H1 (cell line): ENCODE measurements at regions not wholly inside any gene's neighbourhood (a gene's known extent, or its start where the extent isn't known, plus 50 kb on each side); places are given as distances from the start of the nearest gene placed in this dataset.

Experiments used
- CTCF ChIA-PET: fragments of 300-600 bp; sonication (Branson Sonifier 250); formaldehyde crosslinking; loops from one replicate; lab custom pipeline; 2021; ENCODE audit not compliant: partially characterized antibody; lab: Charles Lee
- POLR2A ChIA-PET: fragments of 300-600 bp; sonication (Branson Sonifier 250); formaldehyde crosslinking; loops from one replicate; lab custom pipeline; 2021; ENCODE audit warnings: inconsistent platforms; ENCODE audit not compliant: partially characterized antibody; lab: Charles Lee
- DNase-seq, 2 experiments: peaks; one replicate each; pipeline versions ENCODE4 v3.0.0 to v3.0.0-alpha.2; 2010 to 2022; ENCODE audit warnings: low spot score in 2 of 2, low read depth in 1 of 2, mixed read lengths in 1 of 2
- FAIRE-seq: peaks from 2 replicates; lab custom pipeline; 2011; peaks lifted over from hg19 to GRCh38; lab: Jason Lieb, UNC
- H2AFZ ChIP-seq: 2 replicates; pipeline ENCODE4 v1.8.1; 2012; ENCODE audit warnings: low read length, inconsistent platforms
- H2AK5ac ChIP-seq: 2 replicates; pipeline ENCODE4 v1.6.1; 2013; ENCODE audit warnings: low read depth, low read length
- H2BK120ac ChIP-seq: replicated peaks from 2 replicates; pipeline ENCODE3; 2013; ENCODE audit warnings: low read depth, low read length, inconsistent platforms
- H2BK12ac ChIP-seq: 2 replicates; pipeline ENCODE4 v1.6.1; 2013; ENCODE audit warnings: low read depth, low read length
- H2BK15ac ChIP-seq: 2 replicates; pipeline ENCODE4 v1.6.1; 2013; ENCODE audit warnings: low read length
- H2BK20ac ChIP-seq: 2 replicates; pipeline ENCODE4 v1.6.1; 2013; ENCODE audit warnings: low read length
- H2BK5ac ChIP-seq: 2 replicates; pipeline ENCODE4 v1.6.1; 2013; ENCODE audit warnings: low read depth, low read length
- H3K14ac ChIP-seq: 2 replicates; pipeline ENCODE4 v1.6.1; 2013; ENCODE audit warnings: inconsistent platforms; ENCODE audit not compliant: insufficient read length
- H3K18ac ChIP-seq: 2 replicates; pipeline ENCODE4 v1.6.1; 2013; ENCODE audit warnings: low read length; ENCODE audit errors: extremely low read depth
- H3K23ac ChIP-seq: 2 replicates; pipeline ENCODE4 v1.6.1; 2013; ENCODE audit warnings: inconsistent platforms; ENCODE audit not compliant: insufficient read length
- H3K23me2 ChIP-seq: 2 replicates; pipeline ENCODE4 v1.6.1; 2013; ENCODE audit warnings: low read depth, low read length
- H3K27ac ChIP-seq: 2 replicates; pipeline ENCODE4 v1.6.1; 2011; ENCODE audit warnings: low read depth, low read length, inconsistent platforms
- H3K27me3 ChIP-seq, 4 experiments: replicated peaks in 1 of 4; 1 replicate in 1 of 4; 2 replicates in 3 of 4; pipeline versions ENCODE4 v1.6.1 to v1.8.1; 2011 to 2013; ENCODE audit warnings: low read length in 3 of 4, mild to moderate bottlenecking in 3 of 4, inconsistent platforms in 2 of 4, mixed read lengths in 2 of 4, moderate library complexity in 1 of 4; ENCODE audit not compliant: control insufficient read depth in 3 of 4, insufficient read depth in 3 of 4; ENCODE audit errors: extremely low read depth in 1 of 4
- H3K36me3 ChIP-seq, 4 experiments: 2 replicates each; pipeline versions ENCODE4 v1.6.1 to v1.8.1; 2011 to 2013; ENCODE audit warnings: mild to moderate bottlenecking in 4 of 4, low read length in 3 of 4, moderate library complexity in 2 of 4, control low read depth in 1 of 4, inconsistent platforms in 1 of 4; ENCODE audit not compliant: insufficient read depth in 4 of 4, control insufficient read depth in 2 of 4
- H3K4ac ChIP-seq: replicated peaks from 2 replicates; pipeline ENCODE3; 2013; ENCODE audit warnings: low read length, low read depth, mixed read lengths, inconsistent platforms; ENCODE audit not compliant: insufficient read length
- H3K4me1 ChIP-seq, 4 experiments: replicated peaks in 1 of 4; 1 replicate in 1 of 4; 2 replicates in 3 of 4; pipeline versions ENCODE4 v1.6.1 to v1.8.1; 2011 to 2013; ENCODE audit warnings: low read length in 3 of 4, inconsistent platforms in 2 of 4, mixed read lengths in 1 of 4; ENCODE audit not compliant: insufficient read depth in 4 of 4, control insufficient read depth in 3 of 4
- H3K4me2 ChIP-seq, 2 experiments: 2 replicates each; pipeline versions ENCODE4 v1.6.1 to v1.8.1; 2011 to 2013; ENCODE audit warnings: low read depth in 2 of 2, low read length in 2 of 2, control low read depth in 1 of 2, inconsistent platforms in 1 of 2, mild to moderate bottlenecking in 1 of 2; ENCODE audit not compliant: insufficient read depth in 1 of 2
- H3K4me3 ChIP-seq, 4 experiments: fragments of 200-600, 300-600 bp in 1 of 4; sonication (generic), shearing (Covaris generic), sonication (Bioruptor Twin) in 1 of 4; 2 replicates each; pipeline versions ENCODE4 v1.5.1 to v1.8.1; 2011 to 2016; ENCODE audit warnings: low read length in 4 of 4, low read depth in 3 of 4, control low read depth in 2 of 4, inconsistent platforms in 2 of 4, mild to moderate bottlenecking in 2 of 4, mixed read lengths in 1 of 4, moderate library complexity in 1 of 4; ENCODE audit not compliant: insufficient read depth in 2 of 4; ENCODE audit errors: extremely low read depth in 1 of 4
- H3K56ac ChIP-seq: replicated peaks from 2 replicates; pipeline ENCODE3; 2013; ENCODE audit warnings: low read depth, mild to moderate bottlenecking, mixed read lengths, low read length, inconsistent platforms; ENCODE audit not compliant: insufficient read length
- H3K79me1 ChIP-seq: 2 replicates; pipeline ENCODE4 v1.6.1; 2013; ENCODE audit warnings: low read depth, low read length, control low read depth
- H3K79me2 ChIP-seq, 2 experiments: 2 replicates each; pipeline versions ENCODE4 v1.6.1 to v1.8.1; 2012 to 2013; ENCODE audit warnings: low read length in 2 of 2, mild to moderate bottlenecking in 2 of 2, inconsistent platforms in 1 of 2; ENCODE audit not compliant: insufficient read depth in 2 of 2, control insufficient read depth in 1 of 2
- H3K9ac ChIP-seq, 4 experiments: replicated peaks in 1 of 4; 1 replicate in 1 of 4; 2 replicates in 3 of 4; pipeline versions ENCODE4 v1.6.1 to v1.8.1; 2011 to 2013; ENCODE audit warnings: low read depth in 3 of 4, low read length in 3 of 4, control low read depth in 2 of 4, mild to moderate bottlenecking in 2 of 4, moderate library complexity in 2 of 4, inconsistent platforms in 1 of 4; ENCODE audit errors: extremely low read depth in 1 of 4
- H3K9me3 ChIP-seq, 2 experiments: 2 replicates each; pipeline versions ENCODE4 v1.6.1 to v1.8.1; 2012 to 2013; ENCODE audit warnings: mild to moderate bottlenecking in 2 of 2, moderate library complexity in 2 of 2, control low read depth in 1 of 2, inconsistent platforms in 1 of 2, low read depth in 1 of 2, low read length in 1 of 2, mixed read lengths in 1 of 2; ENCODE audit not compliant: insufficient read depth in 2 of 2
- H4K20me1 ChIP-seq, 2 experiments: replicated peaks in 1 of 2; 2 replicates each; pipeline versions ENCODE3 to v1.8.1; 2011 to 2013; ENCODE audit warnings: inconsistent platforms in 2 of 2, low read length in 2 of 2, mild to moderate bottlenecking in 1 of 2; ENCODE audit not compliant: insufficient read depth in 2 of 2, control insufficient read depth in 1 of 2
- H4K5ac ChIP-seq: 2 replicates; pipeline ENCODE4 v1.6.1; 2013; ENCODE audit warnings: low read length, low read depth, mixed read lengths, inconsistent platforms; ENCODE audit not compliant: insufficient read length
- H4K8ac ChIP-seq: 2 replicates; pipeline ENCODE4 v1.8.0; 2013; ENCODE audit warnings: mild to moderate bottlenecking, moderate library complexity, low read length, inconsistent platforms; ENCODE audit not compliant: insufficient read depth; ENCODE audit errors: extremely low read depth
- H4K91ac ChIP-seq: replicated peaks from 2 replicates; pipeline ENCODE3; 2013; ENCODE audit warnings: low read length, mixed read lengths, inconsistent platforms; ENCODE audit not compliant: insufficient read length
- CEBPB ChIP-seq: IDR thresholded peaks from 2 replicates; pipeline ENCODE4 v1.6.1; 2012; ENCODE audit warnings: low read depth, low read length
- CTBP2 ChIP-seq: IDR thresholded peaks from 2 replicates; pipeline ENCODE4 v1.7.0; 2011; ENCODE audit warnings: borderline replicate concordance, mild to moderate bottlenecking, moderate library complexity, mixed read lengths, low read length; ENCODE audit not compliant: insufficient read depth, insufficient read length
- KDM1A ChIP-seq: fragments of 200-600, 300-600 bp; sonication (generic); IDR thresholded peaks from 2 replicates; pipeline ENCODE4 v1.7.1; 2016; ENCODE audit warnings: mild to moderate bottlenecking, low read length, borderline replicate concordance
- MAFK ChIP-seq: IDR thresholded peaks from 2 replicates; pipeline ENCODE4 v1.6.1; 2012; ENCODE audit warnings: low read depth, mild to moderate bottlenecking, improper control_type of control experiment, low read length
- NRF1 ChIP-seq: IDR thresholded peaks from 2 replicates; pipeline ENCODE4 v1.6.1; 2011; ENCODE audit warnings: mild to moderate bottlenecking, low read depth, low read length, improper control_type of control experiment
- SIN3A ChIP-seq, 2 experiments: IDR thresholded peaks in 1 of 2; conservative IDR thresholded peaks in 1 of 2; 2 replicates each; pipeline ENCODE4 v1.6.1; 2011 to 2012; ENCODE audit warnings: low read length in 2 of 2, improper control_type of control experiment in 1 of 2, low read depth in 1 of 2, mild to moderate bottlenecking in 1 of 2
- SIRT6 ChIP-seq: IDR thresholded peaks from one replicate; pipeline ENCODE4 v1.7.1; 2012; ENCODE audit warnings: low read length, inconsistent platforms
- WGBS, 2 experiments: shearing (Covaris generic) in 1 of 2; methylation state at CpG; one replicate each; pipeline versions ENCODE4 v1.1.6 to v1.1.7; 2013 to 2015; ENCODE audit warnings: low lambda C conversion rate in 2 of 2, mixed read lengths in 2 of 2, inconsistent platforms in 1 of 2, low coverage in 1 of 2, missing lambda C conversion rate in 1 of 2; ENCODE audit not compliant: insufficient replicate concordance in 2 of 2, insufficient coverage in 1 of 2, insufficient read length in 1 of 2; ENCODE audit errors: extremely low coverage in 1 of 2, missing lambda C conversion rate in 1 of 2; 5-methylcytosine and 5-hydroxymethylcytosine counted together

DNA sequence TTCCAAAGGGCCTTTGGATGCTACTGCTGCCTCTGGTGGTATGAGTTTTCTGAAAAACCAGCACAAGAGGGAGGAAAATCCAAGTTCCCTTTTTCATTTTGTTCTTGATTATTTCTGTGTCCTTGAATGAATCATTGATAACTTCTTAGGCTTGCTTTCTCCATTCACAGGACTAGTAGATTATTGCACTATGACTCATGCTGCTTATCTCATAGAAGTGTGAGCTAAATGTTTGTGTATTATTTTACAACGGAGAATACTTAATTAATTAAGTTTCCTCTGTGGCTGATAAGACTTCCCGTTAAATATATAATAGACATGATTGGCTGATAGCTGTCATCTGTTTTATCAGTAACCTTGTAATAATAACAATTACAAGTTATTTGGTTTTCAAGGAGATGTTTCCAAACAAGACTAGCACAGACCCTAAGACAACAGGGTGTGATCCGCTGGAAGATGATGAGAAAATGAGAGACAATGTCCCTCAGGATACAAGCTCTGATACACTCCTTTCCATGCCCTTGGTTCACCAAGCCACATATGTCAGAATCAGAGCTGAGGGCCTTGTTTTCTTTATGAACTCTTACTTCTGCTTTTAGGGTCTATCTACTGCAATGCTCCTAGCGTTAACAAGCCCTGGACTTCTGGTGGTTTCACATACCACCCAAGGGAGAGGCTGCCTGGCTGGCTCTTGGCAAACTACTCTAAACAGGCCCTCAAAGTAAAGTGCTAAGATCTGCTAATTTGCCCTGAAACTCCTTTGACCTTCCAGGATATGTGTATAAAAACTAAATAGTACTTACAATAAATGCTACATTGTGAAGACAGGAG, 1078.3 kb downstream of the TTLL7 start:
- Histone ChIP-seq H2AK5ac (no peak overlapping the region), H3K27ac (no peak overlapping the region), H2BK120ac (no peak overlapping the region), H2BK20ac (no peak overlapping the region), H3K4me3 (no peak overlapping the region), H3K56ac (no peak overlapping the region), H3K23me2 (no peaks in the 10 kb centered on the region), H3K4me1 (peaks cover 0 to 2% (median 0%) of the 10 kb centered on the region in 4 experiments; a peak in 1 of 7 replicates), H3K27me3 (peaks cover 0 to 1% (median 0%) of the 10 kb centered on the region in 4 experiments; a peak in 1 of 7 replicates), H3K9me3 (no peaks in the 10 kb centered on the region), H4K20me1 (no peaks in the 10 kb centered on the region), H2BK5ac (no peak overlapping the region), H2BK12ac (no peak overlapping the region), H3K14ac (no peak overlapping the region), H3K79me1 (no peaks in the 10 kb centered on the region), H4K5ac (no peak overlapping the region), H3K79me2 (no peaks in the 10 kb centered on the region), H3K18ac (no peak overlapping the region), H3K23ac (no peak overlapping the region), H3K4ac (no peak overlapping the region), H3K36me3 (no peaks in the 10 kb centered on the region), H4K8ac (no peak overlapping the region), H2AFZ (peak overlapping the region; percentile 8; the same call in 1 of the 2 replicates), H3K9ac (no peak overlapping the region), H2BK15ac (no peak overlapping the region), H4K91ac (no peak overlapping the region), H3K4me2 (no peak overlapping the region)
- WGBS, 2 experiments, result 91% methylated on average over 4 of the region's 4 CpGs; no CpG with 5 or more reads in 1 of the 2 experiments
- POLR2A ChIA-PET, result no interaction called here
- no peak for FAIRE-seq
- TF ChIP-seq NRF1 (no peak), SIN3A (conservative IDR thresholded peaks at IDR 0.05 in 1 of 2, IDR thresholded peaks at IDR 0.05 in 1 of 2; ENCODE audit: low read depth in 1 of 2, low read length in 2 of 2) (no peak), CEBPB (no peak), SIRT6 (no peak), CTBP2 (no peak), KDM1A (no peak), MAFK (no peak)
- CTCF ChIA-PET, result interaction anchor here (1.2 kb wide), 1 partner anchor 8 kb away, joined by 4 read pairs; no protein-coding TSS in a partner anchor
- DNase-seq, result no peak
